GM12878 (cell line): ENCODE measurements at regions not wholly inside any gene's neighbourhood (a gene's known extent, or its start where the extent isn't known, plus 50 kb on each side); places are given as distances from the start of the nearest gene placed in this dataset.

Experiments used
- ATAC-seq: fragments of 200-7000 bp; cut with Tn5 transposase; 3 replicates; pipeline ENCODE4 v1.9.1; 2020; ENCODE audit warnings: mild to moderate bottlenecking, moderate library complexity
- BruUV-seq: library from RNA; stranded (reverse); fragments of 400-500 nt; replicated peaks from 2 replicates; lab custom pipeline; 2021; lab: Mats Ljungman, UMichigan
- CTCF ChIA-PET: fragments of 300-600 bp; sonication (Branson Sonifier 250); formaldehyde crosslinking; extraction: SDS; loops from one replicate; lab custom pipeline; 2021; ENCODE audit warnings: inconsistent platforms; lab: Yijun Ruan, JAX
- POLR2A ChIA-PET: fragments of 350-600 bp; formaldehyde crosslinking; extraction: SDS; loops from one replicate; lab custom pipeline; 2021; ENCODE audit warnings: inconsistent platforms; lab: Charles Lee
- RAD21 ChIA-PET: fragments of 300-600 bp; sonication (Branson Sonifier 250); formaldehyde crosslinking; loops from one replicate; lab custom pipeline; 2023; ENCODE audit warnings: antibody characterized with exemption; ENCODE audit not compliant: unreplicated experiment; lab: Charles Lee
- SMC1A ChIA-PET: fragments of 300-600 bp; sonication (Branson Sonifier 250); formaldehyde crosslinking; loops from one replicate; lab custom pipeline; 2023; ENCODE audit not compliant: unreplicated experiment, uncharacterized antibody; lab: Charles Lee
- DNase-seq: peaks from one replicate; pipeline ENCODE4 v3.0.0-alpha.2; 2011; ENCODE audit warnings: low read depth, low spot score
- FAIRE-seq: peaks from 3 replicates; lab custom pipeline; 2011; peaks lifted over from hg19 to GRCh38; lab: Jason Lieb, UNC
- H2AFZ ChIP-seq: 2 replicates; pipeline ENCODE4 v1.6.0; 2011; ENCODE audit warnings: low read depth, low read length, control low read depth; ENCODE audit not compliant: control insufficient read depth
- H3K27ac ChIP-seq: 2 replicates; pipeline ENCODE4 v1.5.1; 2011; ENCODE audit warnings: control low read depth; ENCODE audit not compliant: control insufficient read depth, insufficient read depth
- H3K27me3 ChIP-seq, 2 experiments: replicated peaks in 1 of 2; 2 replicates each; pipeline versions ENCODE4 v1.6.0 to v1.6.1; 2011; ENCODE audit warnings: low read length in 1 of 2; ENCODE audit not compliant: control insufficient read depth in 2 of 2, insufficient read depth in 2 of 2
- H3K36me3 ChIP-seq, 2 experiments: 2 replicates each; pipeline ENCODE4 v1.5.1; 2011; ENCODE audit warnings: low read length in 1 of 2; ENCODE audit not compliant: control insufficient read depth in 2 of 2, insufficient read depth in 2 of 2
- H3K4me1 ChIP-seq: 2 replicates; pipeline ENCODE4 v1.6.1; 2011; ENCODE audit warnings: mild to moderate bottlenecking, low read length, moderate library complexity, mixed read lengths; ENCODE audit not compliant: control insufficient read depth, insufficient read depth
- H3K4me2 ChIP-seq: 2 replicates; pipeline ENCODE4 v1.6.0; 2011; ENCODE audit warnings: control low read depth; ENCODE audit not compliant: control insufficient read depth, insufficient read depth
- H3K4me3 ChIP-seq: fragments of 200-600 bp; sonication (generic); 2 replicates; pipeline ENCODE4 v1.5.1; 2016
- H3K79me2 ChIP-seq: 2 replicates; pipeline ENCODE4 v1.6.0; 2011; ENCODE audit warnings: low read length; ENCODE audit not compliant: control insufficient read depth, insufficient read depth
- H3K9ac ChIP-seq: 2 replicates; pipeline ENCODE4 v1.8.0; 2011; ENCODE audit warnings: low read length, control low read depth, mixed read lengths; ENCODE audit not compliant: control insufficient read depth, insufficient read depth
- H3K9me3 ChIP-seq: replicated peaks from 3 replicates; pipeline ENCODE4 v1.5.1; 2011; ENCODE audit warnings: mild to moderate bottlenecking, low read length; ENCODE audit not compliant: control insufficient read depth, insufficient read depth
- H4K20me1 ChIP-seq: 2 replicates; pipeline ENCODE4 v1.6.0; 2011; ENCODE audit not compliant: control insufficient read depth, insufficient read depth
- BMI1 ChIP-seq: fragments of 450-650 bp; IDR thresholded peaks from 2 replicates; pipeline ENCODE4 v1.6.1; 2016; ENCODE audit warnings: mild to moderate bottlenecking, moderate library complexity, borderline replicate concordance
- CBX5 ChIP-seq: sonication (generic); IDR thresholded peaks from 2 replicates; pipeline ENCODE4 v1.6.1; 2016; ENCODE audit warnings: low read depth, moderate library complexity, mild to moderate bottlenecking, inconsistent platforms
- IRF4 ChIP-seq: IDR thresholded peaks from 2 replicates; pipeline ENCODE4 v1.6.1; 2011; ENCODE audit warnings: low read depth, low read length
- KAT2A ChIP-seq: conservative IDR thresholded peaks from 2 replicates; pipeline ENCODE4 v1.6.1; 2011; ENCODE audit warnings: low read depth, low read length; ENCODE audit not compliant: control insufficient read depth
- MTA2 ChIP-seq: fragments of 450-650 bp; IDR thresholded peaks from 2 replicates; pipeline ENCODE4 v1.6.1; 2016; ENCODE audit warnings: low read depth, mild to moderate bottlenecking, moderate library complexity
- RBBP5 ChIP-seq: fragments of 200-600 bp; sonication (generic); conservative IDR thresholded peaks from 2 replicates; pipeline ENCODE4 v1.6.1; 2016
- SIX5 ChIP-seq: IDR thresholded peaks from 2 replicates; pipeline ENCODE4 v1.6.1; 2011; ENCODE audit warnings: mild to moderate bottlenecking, low read depth, low read length, moderate library complexity; ENCODE audit not compliant: severe bottlenecking
- TARDBP ChIP-seq: IDR thresholded peaks from 2 replicates; pipeline ENCODE4 v1.6.1; 2016; ENCODE audit warnings: borderline replicate concordance
- WGBS: methylation state at CpG from one replicate; pipeline ENCODE4 v1.1.6; 2016; ENCODE audit warnings: low lambda C conversion rate; ENCODE audit not compliant: insufficient replicate concordance, insufficient coverage; ENCODE audit errors: missing lambda C conversion rate; 5-methylcytosine and 5-hydroxymethylcytosine counted together
- in situ Hi-C: fragments of 300-500 bp; cut with MboI; formaldehyde crosslinking; loops from 9 replicates; pipeline ENCODE4 v1.14.3; 2018; ENCODE audit warnings: mixed read lengths
- intact Hi-C: fragments of 100-400 bp; cut with micrococcal nuclease; formaldehyde crosslinking; loops from one replicate; pipeline ENCODE4 v1.14.2; 2022; ENCODE audit not compliant: unreplicated experiment
- TF ChIP-seq, protein P1 (sequence below): IDR thresholded peaks from 2 replicates; pipeline ENCODE4 v1.6.1; 2012; ENCODE audit warnings: low read length, inconsistent platforms

DNA sequence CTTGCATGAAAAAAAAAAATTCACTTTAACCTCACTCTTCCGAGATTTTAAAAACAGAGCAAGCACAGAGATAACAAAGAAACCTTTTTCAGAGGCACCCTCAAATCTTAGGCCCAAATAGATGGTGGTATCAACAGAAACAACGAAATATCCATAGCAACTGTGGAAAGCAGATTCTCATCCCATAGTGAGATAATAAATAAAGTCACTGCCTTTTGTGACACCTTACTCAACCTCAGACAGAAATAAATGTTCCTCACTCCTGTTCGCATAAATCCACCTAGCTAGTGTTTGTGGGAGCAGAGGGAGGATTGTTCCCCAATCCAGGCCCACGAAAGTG lies 60.9 kb upstream of the RTN4 start:
- H4K20me1 ChIP-seq, result no peaks in the 10 kb centered on the region
- no peak overlapping the region for H3K9ac ChIP-seq
- POLR2A ChIA-PET, result no interaction called here
- SMC1A ChIA-PET, result no interaction called here
- H3K4me3 ChIP-seq, result no peak overlapping the region
- no peaks in the 10 kb centered on the region for H3K27me3 ChIP-seq
- no peaks in the 10 kb centered on the region for H3K4me1 ChIP-seq
- H3K27ac ChIP-seq, result no peak overlapping the region
- intact Hi-C loops (no loop called here), in situ Hi-C loops (no loop called here)
- CTCF ChIA-PET, result no interaction called here
- FAIRE-seq (no peak), DNase-seq (no peak)
- RAD21 ChIA-PET, result no interaction called here
- no peak overlapping the region for H2AFZ ChIP-seq
- H3K79me2 ChIP-seq, result no peaks in the 10 kb centered on the region
- no TSS peak for BruUV-seq
- no peaks in the 10 kb centered on the region for H3K36me3 ChIP-seq
- no peak overlapping the region for H3K4me2 ChIP-seq
- 65% methylated on average over 4 of the region's 4 CpGs for WGBS
- no peak for TF ChIP-seq RBBP5
- TF ChIP-seq, protein P1, sequence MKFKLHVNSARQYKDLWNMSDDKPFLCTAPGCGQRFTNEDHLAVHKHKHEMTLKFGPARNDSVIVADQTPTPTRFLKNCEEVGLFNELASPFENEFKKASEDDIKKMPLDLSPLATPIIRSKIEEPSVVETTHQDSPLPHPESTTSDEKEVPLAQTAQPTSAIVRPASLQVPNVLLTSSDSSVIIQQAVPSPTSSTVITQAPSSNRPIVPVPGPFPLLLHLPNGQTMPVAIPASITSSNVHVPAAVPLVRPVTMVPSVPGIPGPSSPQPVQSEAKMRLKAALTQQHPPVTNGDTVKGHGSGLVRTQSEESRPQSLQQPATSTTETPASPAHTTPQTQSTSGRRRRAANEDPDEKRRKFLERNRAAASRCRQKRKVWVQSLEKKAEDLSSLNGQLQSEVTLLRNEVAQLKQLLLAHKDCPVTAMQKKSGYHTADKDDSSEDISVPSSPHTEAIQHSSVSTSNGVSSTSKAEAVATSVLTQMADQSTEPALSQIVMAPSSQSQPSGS, result no peak
- no peak for TF ChIP-seq BMI1
- TF ChIP-seq TARDBP, result no peak
- TF ChIP-seq CBX5, result no peak
- TF ChIP-seq SIX5, result no peak
- TF ChIP-seq KAT2A, result no peak
- no peak for TF ChIP-seq IRF4
- TF ChIP-seq MTA2, result no peak
- TF ChIP-seq, all 136 proteins: peak for 0
- H3K9me3 ChIP-seq, result no peaks in the 10 kb centered on the region
- no peak for ATAC-seq
